GM12891 (cell line): ENCODE measurements at regions not wholly inside any gene's neighbourhood (a gene's known extent, or its start where the extent isn't known, plus 50 kb on each side); places are given as distances from the start of the nearest gene placed in this dataset.

Source experiments
- DNase-seq: peaks from one replicate; pipeline ENCODE4 v3.0.0; 2011; ENCODE audit warnings: low spot score; ENCODE audit not compliant: insufficient read length
- FAIRE-seq: peaks from 2 replicates; lab custom pipeline; 2011; peaks lifted over from hg19 to GRCh38; lab: Jason Lieb, UNC
- PAX5 ChIP-seq: IDR thresholded peaks from 2 replicates; pipeline ENCODE4 v1.6.1; 2011; ENCODE audit warnings: low read length, moderate library complexity, mild to moderate bottlenecking; ENCODE audit not compliant: insufficient read depth, severe bottlenecking
- POLR2A ChIP-seq: IDR thresholded peaks from 2 replicates; pipeline ENCODE4 v1.6.1; 2011; ENCODE audit warnings: low read depth, low read length, control low read depth
- POLR2AphosphoS5 ChIP-seq: IDR thresholded peaks from 2 replicates; pipeline ENCODE4 v1.6.1; 2011; ENCODE audit warnings: low read depth, low read length, control low read depth
- POU2F2 ChIP-seq: IDR thresholded peaks from 2 replicates; pipeline ENCODE4 v1.6.1; 2011; ENCODE audit warnings: low read depth, mild to moderate bottlenecking, control low read depth, low read length, moderate library complexity
- SPI1 ChIP-seq: IDR thresholded peaks from 2 replicates; pipeline ENCODE4 v1.6.1; 2011; ENCODE audit warnings: low read depth, low read length, control low read depth
- TAF1 ChIP-seq: IDR thresholded peaks from 2 replicates; pipeline ENCODE4 v1.6.1; 2011; ENCODE audit warnings: low read depth, low read length, control low read depth

GRCh38 chr17:69997332-69997731 lies 77.7 kb upstream of the KCNJ16 start:
- FAIRE-seq, result no peak
- no peak for TF ChIP-seq POLR2A
- no peak for TF ChIP-seq TAF1
- no peak for TF ChIP-seq SPI1
- TF ChIP-seq POLR2AphosphoS5, result no peak
- TF ChIP-seq PAX5, result no peak
- no peak for TF ChIP-seq POU2F2
- no peak for DNase-seq

- no peak for FAIRE-seq
- no peak for TF ChIP-seq SPI1
- no peak for TF ChIP-seq PAX5
- TF ChIP-seq POLR2AphosphoS5, result no peak
- TF ChIP-seq POU2F2, result no peak
- DNase-seq, result no peak
These were observed 75.8 kb upstream of the KCNJ16 start for GRCh38 chr17:69999253-69999652.

GRCh38 chr17:70006159-70006558 lies 68.9 kb upstream of the KCNJ16 start:
- no peak for FAIRE-seq
- no peak for TF ChIP-seq POU2F2
- TF ChIP-seq TAF1, result no peak
- TF ChIP-seq POLR2AphosphoS5, result no peak
- no peak for TF ChIP-seq SPI1
- no peak for TF ChIP-seq PAX5
- no peak for TF ChIP-seq POLR2A
- no peak for DNase-seq

- no peak for FAIRE-seq
- no peak for DNase-seq
- TF ChIP-seq POLR2A, result no peak
- TF ChIP-seq PAX5, result no peak
- no peak for TF ChIP-seq SPI1
- no peak for TF ChIP-seq POU2F2
- TF ChIP-seq POLR2AphosphoS5, result no peak
- TF ChIP-seq TAF1, result no peak
These were observed 63.3 kb upstream of the KCNJ16 start for GRCh38 chr17:70011750-70012149.

- no peak for DNase-seq
- FAIRE-seq, result no peak
- TF ChIP-seq PAX5 (no peak), TAF1 (no peak), POLR2AphosphoS5 (no peak), SPI1 (no peak), POLR2A (no peak), POU2F2 (no peak)
These were observed 61.1 kb upstream of the KCNJ16 start for GRCh38 chr17:70013911-70014310.

- no peak for DNase-seq
- TF ChIP-seq POLR2AphosphoS5 (no peak), SPI1 (no peak)
- FAIRE-seq, result no peak
These were observed 57.9 kb upstream of the KCNJ16 start for GRCh38 chr17:70017112-70017511.

- FAIRE-seq, result no peak
- TF ChIP-seq POLR2AphosphoS5, result no peak
- no peak for TF ChIP-seq POU2F2
- no peak for TF ChIP-seq SPI1
- TF ChIP-seq POLR2A, result no peak
- TF ChIP-seq TAF1, result no peak
- no peak for TF ChIP-seq PAX5
- DNase-seq, result no peak
These were observed 57.1 kb upstream of the KCNJ16 start for GRCh38 chr17:70017941-70018340.

- TF ChIP-seq TAF1 (no peak), POLR2A (no peak), POLR2AphosphoS5 (no peak), SPI1 (no peak), POU2F2 (no peak), PAX5 (no peak)
- no peak for FAIRE-seq
- DNase-seq, result no peak
These were observed 53.3 kb upstream of the KCNJ16 start for GRCh38 chr17:70021726-70022125.

- DNase-seq (no peak), FAIRE-seq (no peak)
- no peak for TF ChIP-seq POLR2AphosphoS5
- no peak for TF ChIP-seq TAF1
- TF ChIP-seq PAX5, result no peak
- no peak for TF ChIP-seq SPI1
- TF ChIP-seq POLR2A, result no peak
- TF ChIP-seq POU2F2, result no peak
These were observed 52.9 kb upstream of the KCNJ16 start for GRCh38 chr17:70022175-70022574.

GRCh38 chr17:70024253-70024652 lies 50.8 kb upstream of the KCNJ16 start:
- FAIRE-seq, result no peak
- TF ChIP-seq POLR2A (no peak), PAX5 (no peak), TAF1 (no peak), SPI1 (no peak), POU2F2 (no peak), POLR2AphosphoS5 (no peak)
- DNase-seq, result no peak
